RWPE2 (cell line): ENCODE measurements at regions not wholly inside any gene's neighbourhood (a gene's known extent, or its start where the extent isn't known, plus 50 kb on each side); places are given as distances from the start of the nearest gene placed in this dataset.
"Not testable (repeated sequence)": the region's sequence is repeated elsewhere in the genome, so short reads cannot be mapped to it uniquely, and the experiment has no call there.

Source experiments
- ATAC-seq: fragments of 200-7000 bp; cut with Tn5 transposase; 3 replicates; pipeline ENCODE4 v1.9.1; 2021; ENCODE audit warnings: low read depth
- DNase-seq: peaks from one replicate; pipeline ENCODE4 v3.0.0-alpha.2; 2020; ENCODE audit warnings: low spot score
- H3K27ac ChIP-seq: fragments of 450-650 bp; 2 replicates; pipeline ENCODE4 v1.5.1; 2017; ENCODE audit warnings: mild to moderate bottlenecking; ENCODE audit not compliant: poor library complexity, severe bottlenecking
- H3K27me3 ChIP-seq: fragments of 250-450 bp; sonication (Bioruptor Pico); 2 replicates; pipeline ENCODE4 v1.5.1; 2021; ENCODE audit warnings: mild to moderate bottlenecking, moderate library complexity; ENCODE audit not compliant: insufficient read depth, poor library complexity, severe bottlenecking
- H3K36me3 ChIP-seq: fragments of 250-450 bp; sonication (Bioruptor Pico); 2 replicates; pipeline ENCODE4 v1.5.1; 2020; ENCODE audit warnings: low read depth, mild to moderate bottlenecking, moderate library complexity
- H3K4me1 ChIP-seq: fragments of 250-450 bp; sonication (Bioruptor Pico); 2 replicates; pipeline ENCODE4 v1.5.1; 2021; ENCODE audit warnings: mild to moderate bottlenecking, moderate library complexity; ENCODE audit not compliant: insufficient read depth, poor library complexity, severe bottlenecking
- H3K4me3 ChIP-seq: fragments of 250-450 bp; sonication (Bioruptor Pico); 2 replicates; pipeline ENCODE4 v1.5.1; 2021; ENCODE audit warnings: mild to moderate bottlenecking, moderate library complexity; ENCODE audit not compliant: severe bottlenecking
- H3K9me3 ChIP-seq: fragments of 250-450 bp; sonication (Bioruptor Pico); 2 replicates; pipeline ENCODE4 v1.5.1; 2021; ENCODE audit warnings: mild to moderate bottlenecking, moderate library complexity; ENCODE audit not compliant: severe bottlenecking
- CTCF ChIP-seq: fragments of 450-650 bp; IDR thresholded peaks from one replicate; pipeline ENCODE4 v1.5.1; 2017; ENCODE audit warnings: mild to moderate bottlenecking, moderate library complexity; ENCODE audit not compliant: poor library complexity, severe bottlenecking

- Histone ChIP-seq H3K9me3 (no peaks in the 10 kb centered on the region), H3K27me3 (no peaks in the 10 kb centered on the region), H3K4me1 (no peaks in the 10 kb centered on the region), H3K27ac (no peak overlapping the region), H3K36me3 (no peaks in the 10 kb centered on the region), H3K4me3 (no peak overlapping the region)
- no peak for TF ChIP-seq CTCF
- DNase-seq (no peak), ATAC-seq (no peak)
Measured at GRCh38 chr13:112220925-112221324, 154.0 kb downstream of the SOX1 start.

GRCh38 chr13:112222971-112223370 is 153.2 kb upstream of the SPACA7 start:
- ATAC-seq (no peak), DNase-seq (no peak)
- Histone ChIP-seq H3K9me3 (no peaks in the 10 kb centered on the region), H3K27ac (no peak overlapping the region), H3K36me3 (no peaks in the 10 kb centered on the region), H3K27me3 (no peaks in the 10 kb centered on the region), H3K4me3 (no peak overlapping the region), H3K4me1 (no peaks in the 10 kb centered on the region)
- no peak for TF ChIP-seq CTCF

- not testable (repeated sequence) for DNase-seq, ATAC-seq, H3K27me3 ChIP-seq
Measured at GRCh38 chr13:112223929-112224328, 152.2 kb upstream of the SPACA7 start.

GRCh38 chr13:112225429-112226090 is 150.6 kb upstream of the SPACA7 start:
- TF ChIP-seq CTCF = no peak
- Histone ChIP-seq H3K9me3 (no peaks in the 10 kb centered on the region), H3K4me3 (no peak overlapping the region), H3K27me3 (no peaks in the 10 kb centered on the region), H3K36me3 (no peaks in the 10 kb centered on the region), H3K27ac (no peak overlapping the region), H3K4me1 (no peaks in the 10 kb centered on the region)
- ATAC-seq (no peak), DNase-seq (no peak)

More at GRCh38 chr13:112223929-112224328, 152.2 kb upstream of the SPACA7 start:
- H3K4me1 ChIP-seq, H3K4me3 ChIP-seq, H3K36me3 ChIP-seq, H3K9me3 ChIP-seq, H3K27ac ChIP-seq: not testable (repeated sequence)

GRCh38 chr13:112226320-112227002 is 149.7 kb upstream of the SPACA7 start:
- no peaks in the 10 kb centered on the region for H3K27me3 ChIP-seq
- no peaks in the 10 kb centered on the region for H3K9me3 ChIP-seq
- no peaks in the 10 kb centered on the region for H3K36me3 ChIP-seq
- ATAC-seq (no peak), DNase-seq (no peak)
- H3K4me1 ChIP-seq = no peaks in the 10 kb centered on the region
- no peak for TF ChIP-seq CTCF
- H3K4me3 ChIP-seq = no peak overlapping the region
- H3K27ac ChIP-seq = no peak overlapping the region
